Mononuclear cell (primary cell): ENCODE measurements at regions not wholly inside any gene's neighbourhood (a gene's known extent, or its start where the extent isn't known, plus 50 kb on each side); places are given as distances from the start of the nearest gene placed in this dataset.
"Not testable (repeated sequence)": the region's sequence is repeated elsewhere in the genome, so short reads cannot be mapped to it uniquely, and the experiment has no call there.

Source experiments
- H3K27me3 ChIP-seq: 2 replicates; pipeline ENCODE4 v1.6.0; 2011; ENCODE audit warnings: low read length, control low read depth; ENCODE audit not compliant: insufficient read depth
- H3K4me1 ChIP-seq: 2 replicates; pipeline ENCODE4 v1.5.1; 2011; ENCODE audit warnings: mild to moderate bottlenecking, low read length, control low read depth; ENCODE audit not compliant: insufficient read depth
- H3K4me3 ChIP-seq: 2 replicates; pipeline ENCODE4 v1.5.1; 2011; ENCODE audit warnings: mild to moderate bottlenecking, low read length, moderate library complexity
- H3K9me3 ChIP-seq: 2 replicates; pipeline ENCODE4 v1.5.1; 2011; ENCODE audit warnings: low read depth, mild to moderate bottlenecking, control low read depth, low read length

GRCh38 chr16:65601781-65602180, 479.9 kb upstream of the CDH11 start:
- no peaks in the 10 kb centered on the region for H3K4me1 ChIP-seq
- no peaks in the 10 kb centered on the region for H3K27me3 ChIP-seq
- no peaks in the 10 kb centered on the region for H3K9me3 ChIP-seq
- no peak overlapping the region for H3K4me3 ChIP-seq

GRCh38 chr16:65600629-65601028, 478.8 kb upstream of the CDH11 start:
- H3K4me1 ChIP-seq, result no peaks in the 10 kb centered on the region
- H3K27me3 ChIP-seq, result no peaks in the 10 kb centered on the region
- H3K9me3 ChIP-seq, result no peaks in the 10 kb centered on the region
- H3K4me3 ChIP-seq, result no peak overlapping the region

- Histone ChIP-seq H3K4me1 (no peaks in the 10 kb centered on the region), H3K4me3 (no peak overlapping the region), H3K27me3 (no peaks in the 10 kb centered on the region), H3K9me3 (no peaks in the 10 kb centered on the region)
Measured at GRCh38 chr16:65600046-65600445, 478.2 kb upstream of the CDH11 start.

GRCh38 chr16:65598621-65599020, 476.8 kb upstream of the CDH11 start:
- Histone ChIP-seq H3K4me1 (no peaks in the 10 kb centered on the region), H3K4me3 (no peak overlapping the region), H3K27me3 (no peaks in the 10 kb centered on the region), H3K9me3 (no peaks in the 10 kb centered on the region)

- Histone ChIP-seq H3K27me3 (no peaks in the 10 kb centered on the region), H3K9me3 (no peaks in the 10 kb centered on the region), H3K4me1 (no peaks in the 10 kb centered on the region), H3K4me3 (no peak overlapping the region)
Measured at GRCh38 chr16:65583498-65583897, 461.6 kb upstream of the CDH11 start.

GRCh38 chr16:65579050-65579449, 457.2 kb upstream of the CDH11 start:
- H3K9me3 ChIP-seq, result no peaks in the 10 kb centered on the region
- H3K27me3 ChIP-seq, result no peaks in the 10 kb centered on the region
- H3K4me1 ChIP-seq, result no peaks in the 10 kb centered on the region
- no peak overlapping the region for H3K4me3 ChIP-seq

GRCh38 chr16:65576631-65577030, 454.8 kb upstream of the CDH11 start:
- H3K4me3 ChIP-seq, result no peak overlapping the region
- H3K9me3 ChIP-seq, result no peaks in the 10 kb centered on the region
- H3K27me3 ChIP-seq, result no peaks in the 10 kb centered on the region
- H3K4me1 ChIP-seq, result no peaks in the 10 kb centered on the region

GRCh38 chr16:65576139-65576538, 454.3 kb upstream of the CDH11 start:
- Histone ChIP-seq H3K4me1 (no peaks in the 10 kb centered on the region), H3K27me3 (no peaks in the 10 kb centered on the region), H3K4me3 (no peak overlapping the region), H3K9me3 (no peaks in the 10 kb centered on the region)

- no peaks in the 10 kb centered on the region for H3K9me3 ChIP-seq
- H3K4me1 ChIP-seq, result no peaks in the 10 kb centered on the region
- no peaks in the 10 kb centered on the region for H3K27me3 ChIP-seq
- H3K4me3 ChIP-seq, result no peak overlapping the region
Measured at GRCh38 chr16:65574326-65574966, 452.6 kb upstream of the CDH11 start.

- H3K4me1 ChIP-seq, result no peaks in the 10 kb centered on the region
- H3K9me3 ChIP-seq, result no peaks in the 10 kb centered on the region
- H3K4me3 ChIP-seq, result no peak overlapping the region
- no peaks in the 10 kb centered on the region for H3K27me3 ChIP-seq
Measured at GRCh38 chr16:65572156-65572555, 450.3 kb upstream of the CDH11 start.

- Histone ChIP-seq H3K27me3 (no peaks in the 10 kb centered on the region), H3K4me1 (no peaks in the 10 kb centered on the region), H3K9me3 (no peaks in the 10 kb centered on the region), H3K4me3 (no peak overlapping the region)
Measured at GRCh38 chr16:65570261-65570660, 448.4 kb upstream of the CDH11 start.

GRCh38 chr16:65559846-65560245, 438.0 kb upstream of the CDH11 start:
- Histone ChIP-seq H3K9me3 (no peaks in the 10 kb centered on the region), H3K4me3 (no peak overlapping the region), H3K4me1 (no peaks in the 10 kb centered on the region), H3K27me3 (no peaks in the 10 kb centered on the region)

GRCh38 chr16:65549689-65550088, 427.8 kb upstream of the CDH11 start:
- not testable (repeated sequence) for H3K4me3 ChIP-seq

GRCh38 chr16:65548470-65548869, 426.6 kb upstream of the CDH11 start:
- Histone ChIP-seq H3K27me3 (no peaks in the 10 kb centered on the region), H3K4me3 (no peak overlapping the region), H3K4me1 (no peaks in the 10 kb centered on the region), H3K9me3 (no peaks in the 10 kb centered on the region)

More at GRCh38 chr16:65549689-65550088, 427.8 kb upstream of the CDH11 start:
- not testable (repeated sequence) for H3K9me3 ChIP-seq, H3K4me1 ChIP-seq, H3K27me3 ChIP-seq

GRCh38 chr16:65547772-65548446, 426.0 kb upstream of the CDH11 start:
- Histone ChIP-seq H3K27me3 (no peaks in the 10 kb centered on the region), H3K4me3 (no peak overlapping the region), H3K9me3 (no peaks in the 10 kb centered on the region), H3K4me1 (no peaks in the 10 kb centered on the region)

- Histone ChIP-seq H3K4me3 (no peak overlapping the region), H3K27me3 (no peaks in the 10 kb centered on the region), H3K4me1 (no peaks in the 10 kb centered on the region), H3K9me3 (no peaks in the 10 kb centered on the region)
Measured at GRCh38 chr16:65546353-65546791, 424.5 kb upstream of the CDH11 start.
